DOHH2 (cell line): ENCODE measurements at regions not wholly inside any gene's neighbourhood (a gene's known extent, or its start where the extent isn't known, plus 50 kb on each side); places are given as distances from the start of the nearest gene placed in this dataset.

ENCODE experiments used
- EZH2phosphoT487 ChIP-seq: fragments of 200-600 bp; sonication (generic); IDR thresholded peaks from 2 replicates; pipeline ENCODE4 v1.6.1; 2017; ENCODE audit warnings: borderline replicate concordance, mild to moderate bottlenecking, antibody characterized with exemption, low read length, moderate library complexity, mixed read lengths
- TF ChIP-seq, protein P1 (sequence below): fragments of 200-600 bp; sonication (generic); IDR thresholded peaks from one replicate; pipeline ENCODE4 v1.5.1; 2014; ENCODE audit warnings: antibody characterized with exemption, mild to moderate bottlenecking, low read depth, low read length; ENCODE audit not compliant: poor library complexity, severe bottlenecking

- TF ChIP-seq, protein P1, sequence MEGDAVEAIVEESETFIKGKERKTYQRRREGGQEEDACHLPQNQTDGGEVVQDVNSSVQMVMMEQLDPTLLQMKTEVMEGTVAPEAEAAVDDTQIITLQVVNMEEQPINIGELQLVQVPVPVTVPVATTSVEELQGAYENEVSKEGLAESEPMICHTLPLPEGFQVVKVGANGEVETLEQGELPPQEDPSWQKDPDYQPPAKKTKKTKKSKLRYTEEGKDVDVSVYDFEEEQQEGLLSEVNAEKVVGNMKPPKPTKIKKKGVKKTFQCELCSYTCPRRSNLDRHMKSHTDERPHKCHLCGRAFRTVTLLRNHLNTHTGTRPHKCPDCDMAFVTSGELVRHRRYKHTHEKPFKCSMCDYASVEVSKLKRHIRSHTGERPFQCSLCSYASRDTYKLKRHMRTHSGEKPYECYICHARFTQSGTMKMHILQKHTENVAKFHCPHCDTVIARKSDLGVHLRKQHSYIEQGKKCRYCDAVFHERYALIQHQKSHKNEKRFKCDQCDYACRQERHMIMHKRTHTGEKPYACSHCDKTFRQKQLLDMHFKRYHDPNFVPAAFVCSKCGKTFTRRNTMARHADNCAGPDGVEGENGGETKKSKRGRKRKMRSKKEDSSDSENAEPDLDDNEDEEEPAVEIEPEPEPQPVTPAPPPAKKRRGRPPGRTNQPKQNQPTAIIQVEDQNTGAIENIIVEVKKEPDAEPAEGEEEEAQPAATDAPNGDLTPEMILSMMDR: no peak
- no peak for TF ChIP-seq EZH2phosphoT487
Measured at GRCh38 chr11:92314499-92314898, 89.9 kb downstream of the FAT3 start.
